ENCODE measurements at regions not wholly inside any gene's neighbourhood (a gene's known extent, or its start where the extent isn't known, plus 50 kb on each side); places are given as distances from the start of the nearest gene placed in this dataset.

- no peak for TF ChIP-seq CTCF (conservative IDR thresholded peaks at IDR 0.05)
- no peak for TF ChIP-seq EZH2 (IDR thresholded peaks at IDR 0.05; ENCODE audit: low read depth)
- Histone ChIP-seq H4K20me1 (ENCODE audit: insufficient read depth) (peaks cover 26% of the 10 kb centered on the region; the same call in 1 of the 2 replicates), H3K27ac (no peak overlapping the region), H3K27me3 (ENCODE audit: insufficient read depth, low read depth) (no peaks in the 10 kb centered on the region), H3K4me3 (no peak overlapping the region), H3K79me2 (ENCODE audit: low read depth) (no peaks in the 10 kb centered on the region), H3K4me2 (no peak overlapping the region), H2AFZ (no peak overlapping the region), H3K9me2 (ENCODE audit: insufficient read depth) (no peaks in the 10 kb centered on the region), H3K9me3 (ENCODE audit: insufficient read depth, low read depth) (no peaks in the 10 kb centered on the region; the same call in 1 of the 2 replicates), H3K4me1 (replicated peaks; ENCODE audit: insufficient read depth) (no peaks in the 10 kb centered on the region), H3F3A (ENCODE audit: insufficient read depth, low read depth) (no peaks in the 10 kb centered on the region), H3K36me3 (ENCODE audit: low read depth) (peaks cover 35% of the 10 kb centered on the region)
- POLR2A ChIA-PET (ENCODE audit: unreplicated experiment) = interaction anchor here (0.6 kb wide), 1 partner anchor 185 kb away, joined by 3 read pairs; no protein-coding TSS in a partner anchor
- no TSS peak for BruUV-seq (replicated peaks)
- CTCF ChIA-PET = no interaction called here
- intact Hi-C loops (cut with micrococcal nuclease; ENCODE audit: unreplicated experiment) = no loop called here
- no peak for DNase-seq
Measured at GRCh38 chr17:63325808-63326207, 120.3 kb downstream of the CYB561 start.

- no TSS peak for BruUV-seq (replicated peaks)
- Histone ChIP-seq H4K20me1 (ENCODE audit: insufficient read depth) (peaks cover 13% of the 10 kb centered on the region; the same call in 1 of the 2 replicates), H3K4me2 (no peak overlapping the region), H3K9me3 (ENCODE audit: insufficient read depth, low read depth) (no peaks in the 10 kb centered on the region), H3F3A (ENCODE audit: insufficient read depth, low read depth) (peaks cover 8% of the 10 kb centered on the region; the same call in 1 of the 2 replicates), H2AFZ (no peak overlapping the region), H3K9me2 (ENCODE audit: insufficient read depth) (no peaks in the 10 kb centered on the region), H3K27me3 (ENCODE audit: insufficient read depth, low read depth) (no peaks in the 10 kb centered on the region), H3K79me2 (ENCODE audit: low read depth) (no peaks in the 10 kb centered on the region), H3K36me3 (ENCODE audit: low read depth) (peaks cover 34% of the 10 kb centered on the region), H3K27ac (no peak overlapping the region), H3K4me1 (replicated peaks; ENCODE audit: insufficient read depth) (no peaks in the 10 kb centered on the region), H3K4me3 (no peak overlapping the region)
- ChIA-PET POLR2A (ENCODE audit: unreplicated experiment) (interaction anchor here (0.6 kb wide), 1 partner anchor 550 kb away, joined by 3 read pairs; no protein-coding TSS in a partner anchor), CTCF (no interaction called here)
- intact Hi-C loops (cut with micrococcal nuclease; ENCODE audit: unreplicated experiment) = no loop called here
- TF ChIP-seq EZH2 (IDR thresholded peaks at IDR 0.05; ENCODE audit: low read depth) = no peak
- TF ChIP-seq CTCF (conservative IDR thresholded peaks at IDR 0.05) = no peak
- DNase-seq = no peak
Measured at GRCh38 chr17:63329876-63330275, 116.2 kb downstream of the CYB561 start.

GRCh38 chr17:63331301-63332061, 114.6 kb downstream of the CYB561 start:
- Histone ChIP-seq H3K36me3 (ENCODE audit: low read depth) (peaks cover 24% of the 10 kb centered on the region; the same call in 1 of the 2 replicates), H3K9me2 (ENCODE audit: insufficient read depth) (no peaks in the 10 kb centered on the region), H3K27ac (no peak overlapping the region), H3K27me3 (ENCODE audit: insufficient read depth, low read depth) (no peaks in the 10 kb centered on the region), H2AFZ (no peak overlapping the region), H3K9me3 (ENCODE audit: insufficient read depth, low read depth) (no peaks in the 10 kb centered on the region), H3K4me2 (no peak overlapping the region), H3F3A (ENCODE audit: insufficient read depth, low read depth) (peaks cover 13% of the 10 kb centered on the region; the same call in 1 of the 2 replicates), H4K20me1 (ENCODE audit: insufficient read depth) (peaks cover 11% of the 10 kb centered on the region; the same call in 1 of the 2 replicates), H3K4me3 (no peak overlapping the region), H3K79me2 (ENCODE audit: low read depth) (no peaks in the 10 kb centered on the region), H3K4me1 (replicated peaks; ENCODE audit: insufficient read depth) (no peaks in the 10 kb centered on the region)
- ChIA-PET POLR2A (ENCODE audit: unreplicated experiment) (no interaction called here), CTCF (no interaction called here)
- intact Hi-C loops (cut with micrococcal nuclease; ENCODE audit: unreplicated experiment) = no loop called here
- no TSS peak for BruUV-seq (replicated peaks)
- no peak for TF ChIP-seq EZH2 (IDR thresholded peaks at IDR 0.05; ENCODE audit: low read depth)
- no peak for TF ChIP-seq CTCF (conservative IDR thresholded peaks at IDR 0.05)
- DNase-seq = no peak
